GM19023 (cell line): ENCODE measurements at regions not wholly inside any gene's neighbourhood (a gene's known extent, or its start where the extent isn't known, plus 50 kb on each side); places are given as distances from the start of the nearest gene placed in this dataset.
A peak's percentile ranks its signal among the peaks of the same experiment; 100 is the strongest.

Source experiments
- ATAC-seq: cut with Tn5 transposase; IDR thresholded peaks from one replicate; pipeline ENCODE4 v1.9.1; 2021; ENCODE audit warnings: mild to moderate bottlenecking, moderate library complexity; ENCODE audit not compliant: unreplicated experiment

DNA sequence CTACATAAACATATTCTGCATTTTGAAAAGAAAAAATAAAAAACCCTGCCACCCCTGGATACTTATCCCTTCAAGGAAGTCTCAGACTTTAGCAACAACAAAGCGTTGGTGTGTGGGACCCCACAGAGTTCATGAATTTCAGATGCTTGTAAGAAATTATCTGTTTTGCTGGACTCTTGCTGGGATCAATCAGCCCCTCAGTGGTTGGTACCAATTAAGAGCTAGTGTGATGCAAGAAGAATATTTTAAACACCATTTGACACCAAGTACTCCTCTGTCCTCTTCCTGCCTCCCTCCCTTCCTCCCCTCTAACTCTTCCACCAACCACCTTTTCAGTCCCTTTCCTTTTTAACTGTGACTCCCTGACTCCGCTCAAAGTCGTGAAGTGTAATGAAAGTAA is 51.5 kb downstream of the SST start:
- ATAC-seq, result no peak

DNA sequence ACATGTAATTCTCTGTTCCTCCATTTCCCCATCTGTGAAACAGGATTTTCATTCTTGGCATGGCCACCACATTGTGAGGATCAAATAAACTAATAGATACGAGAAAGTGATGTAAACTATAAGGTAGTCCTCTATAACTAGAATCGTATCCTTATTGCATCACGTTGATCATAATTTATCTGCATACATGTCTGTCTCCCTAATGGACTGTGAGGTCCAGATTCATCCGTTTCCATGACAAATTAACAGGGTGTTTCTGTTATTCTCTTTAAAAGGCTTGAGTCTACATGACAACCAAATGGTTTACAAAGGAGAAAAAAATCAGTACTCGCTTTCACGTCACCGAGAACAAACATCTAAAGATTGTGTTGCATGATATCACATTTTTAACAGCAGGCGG is 53.0 kb downstream of the SST start:
- no peak for ATAC-seq

DNA sequence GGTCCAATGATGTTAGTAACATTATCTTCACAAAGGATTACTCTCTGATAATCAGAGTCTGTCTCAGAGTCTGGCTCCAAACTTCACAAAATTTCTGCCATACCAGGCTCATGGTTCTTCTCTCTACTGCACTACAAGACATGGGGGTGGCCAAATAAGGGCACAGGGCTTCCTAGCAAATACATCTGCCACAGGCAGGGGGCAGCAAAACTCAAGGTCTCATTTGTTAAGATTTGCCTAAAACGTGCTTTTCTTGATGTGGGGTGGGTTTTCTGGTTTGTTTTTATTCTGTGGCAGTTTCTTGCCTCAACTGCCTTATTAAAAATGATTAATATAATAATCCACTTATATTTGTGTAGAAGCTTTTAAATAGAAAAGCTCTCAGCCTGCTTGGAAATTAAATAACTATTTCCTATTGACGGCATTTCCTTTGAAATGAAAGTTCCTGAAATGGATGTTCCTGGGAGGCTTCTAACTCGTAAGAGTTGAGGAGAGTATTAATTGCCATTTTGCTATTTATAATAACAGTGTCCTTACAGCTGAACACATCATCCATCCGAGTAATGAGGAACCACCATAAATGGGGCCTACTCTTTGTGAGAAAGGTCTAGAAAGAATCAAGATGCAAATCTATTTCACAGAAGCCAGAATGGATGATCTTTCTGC is 53.8 kb downstream of the SST start:
- peak; percentile 58 for ATAC-seq

DNA sequence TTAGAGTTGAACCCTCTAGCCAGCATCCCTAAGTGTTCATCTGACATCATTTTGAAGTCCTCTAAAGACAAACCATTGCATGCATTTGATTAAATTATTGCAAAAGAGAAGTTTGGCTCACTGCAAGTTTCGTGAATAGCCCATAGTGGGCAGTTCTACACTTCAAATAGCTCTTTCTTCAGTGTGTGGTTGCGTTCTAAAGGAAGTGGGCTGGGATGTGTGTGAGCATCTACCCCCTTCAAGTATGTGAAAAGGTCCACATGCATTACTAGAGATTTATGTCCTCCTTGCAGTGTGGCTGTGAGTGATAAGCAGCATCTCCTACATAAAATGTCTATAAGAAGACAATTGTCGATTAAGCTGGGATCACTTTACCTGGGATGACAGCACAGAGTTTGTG is 54.6 kb downstream of the SST start:
- ATAC-seq, result no peak

DNA sequence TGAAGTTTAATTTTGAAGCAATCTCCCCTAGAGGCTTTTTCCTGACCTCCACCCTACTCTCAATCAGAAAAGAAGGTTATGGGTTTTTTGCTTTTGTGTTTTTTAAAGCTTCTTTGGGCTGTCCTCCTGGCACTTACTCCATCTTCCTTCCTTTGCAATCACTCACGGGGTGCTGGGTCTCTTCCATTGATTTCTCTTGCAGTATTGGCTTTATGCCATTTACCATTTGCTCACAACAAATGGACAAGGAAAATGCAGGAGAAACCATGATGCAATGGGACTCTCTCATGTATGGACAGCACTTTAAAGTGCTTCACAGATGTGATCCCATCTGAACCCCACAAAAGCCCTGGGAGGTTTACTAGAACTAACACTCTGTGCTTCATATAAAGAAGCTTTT is 57.5 kb downstream of the SST start:
- ATAC-seq, result no peak

DNA sequence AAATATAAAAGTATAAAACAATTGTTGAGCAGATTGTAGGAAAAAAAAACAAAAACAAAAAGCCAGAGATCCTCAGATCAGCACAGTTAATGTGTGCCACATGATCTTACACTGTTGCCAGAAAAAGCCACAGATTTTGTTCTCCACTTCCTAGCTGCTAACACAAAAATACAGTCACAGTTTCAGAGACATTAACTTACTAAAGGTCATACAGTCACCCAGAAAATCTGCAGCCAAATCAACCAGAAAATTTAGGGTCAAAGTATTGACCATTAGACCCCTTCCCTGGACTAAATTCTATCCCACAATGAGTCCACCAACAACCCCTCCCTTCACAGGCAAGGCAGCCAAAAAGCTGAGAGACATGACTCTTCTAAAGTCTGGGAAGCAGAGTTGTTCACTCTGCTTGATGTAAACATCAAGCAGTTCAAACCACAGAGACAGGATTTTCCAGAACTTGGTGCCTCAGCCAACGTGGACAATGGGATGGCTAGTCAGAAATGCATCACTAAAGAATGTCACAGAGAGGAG is 59.1 kb downstream of the SST start:
- ATAC-seq, result no peak

DNA sequence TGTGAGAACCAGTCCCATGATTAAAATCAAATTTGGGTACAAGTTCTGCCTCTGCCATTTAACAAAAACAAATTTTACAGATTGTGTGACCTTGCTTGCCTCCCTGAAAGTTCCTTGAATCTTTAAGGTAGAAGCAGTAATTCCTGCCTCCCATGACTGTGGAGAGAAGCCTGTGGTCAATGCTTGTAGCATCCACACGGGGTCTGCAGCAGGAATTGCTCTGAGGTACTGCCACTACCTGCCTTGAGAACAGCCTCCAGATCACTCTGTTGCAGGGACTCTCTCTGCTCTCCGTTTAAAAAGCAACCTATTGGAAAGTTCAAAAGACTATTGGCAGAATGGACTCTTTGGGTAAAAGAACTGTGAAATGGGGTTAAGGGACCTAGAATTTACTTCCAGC is 75.9 kb downstream of the SST start:
- ATAC-seq, result no peak

DNA sequence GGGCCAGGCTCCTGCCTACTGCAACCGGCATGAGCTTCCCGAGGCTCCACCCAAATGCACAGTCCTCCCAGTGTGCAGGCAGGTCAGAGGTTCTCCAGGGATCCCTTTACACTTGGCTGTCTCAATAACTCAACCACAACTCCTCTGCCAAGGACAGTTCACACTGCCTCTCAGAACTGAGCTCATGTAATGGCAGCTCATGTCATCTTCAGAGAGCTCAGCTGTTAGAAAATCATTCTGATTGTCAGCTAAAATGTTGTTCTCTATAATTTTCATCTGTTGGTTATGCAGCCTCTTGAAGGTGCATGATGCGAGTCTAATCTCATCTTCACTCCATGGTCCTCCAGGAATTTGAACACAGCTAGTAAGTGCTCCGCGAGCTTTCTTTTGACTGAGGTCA is 76.7 kb downstream of the SST start:
- no peak for ATAC-seq

DNA sequence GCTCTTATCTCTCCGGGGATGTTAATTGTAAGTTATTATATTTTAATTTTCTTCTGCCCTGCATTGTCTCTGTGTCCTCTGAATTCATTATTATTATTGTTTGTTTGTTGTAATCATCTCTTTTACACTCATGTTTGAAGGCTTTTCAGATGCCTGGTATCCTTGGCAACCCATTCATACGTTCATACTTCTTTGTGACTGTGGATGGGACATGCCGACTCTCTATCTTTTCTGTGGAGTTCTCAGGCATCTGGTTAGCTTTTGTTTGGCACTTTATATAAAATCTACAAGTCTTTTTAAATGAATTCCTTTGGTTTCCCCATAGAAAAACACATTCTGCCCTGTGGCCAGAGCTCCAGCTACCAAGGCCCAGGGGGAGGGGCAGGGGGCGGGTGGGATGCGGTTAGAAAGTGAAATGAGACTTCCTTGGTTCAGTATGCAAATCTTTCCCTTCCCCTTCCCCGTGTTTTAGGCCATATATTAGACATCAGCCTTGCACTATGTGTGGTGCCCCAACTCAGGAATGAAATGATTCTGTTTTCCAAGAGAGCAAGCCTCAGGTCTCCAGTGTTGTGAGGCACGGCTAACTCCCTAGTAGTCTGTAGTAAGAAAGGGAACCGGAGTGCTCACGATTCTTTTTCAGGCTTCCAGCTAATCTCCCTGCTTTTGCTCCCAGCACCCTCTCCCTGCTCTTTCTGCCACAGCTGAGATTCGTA is 79.2 kb downstream of the SST start:
- no peak for ATAC-seq

DNA sequence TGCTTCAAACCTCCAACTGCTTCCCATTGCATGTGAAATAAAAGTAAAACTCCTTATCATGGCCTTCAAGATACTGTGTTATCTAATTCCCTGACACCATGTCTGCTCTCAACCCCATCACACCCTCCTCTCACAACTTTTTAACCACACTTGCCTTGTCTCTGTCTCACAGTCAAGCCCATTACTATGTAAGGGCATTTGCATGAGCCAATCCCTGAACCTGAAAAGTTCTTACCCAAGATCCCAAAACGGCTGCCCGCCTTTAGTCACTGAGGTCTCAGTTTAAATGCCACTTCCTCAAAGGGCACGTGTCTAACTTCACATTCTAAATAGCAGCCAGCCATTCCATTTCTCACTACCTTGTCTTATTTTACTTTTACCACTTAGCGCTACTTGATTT is 83.1 kb downstream of the SST start:
- ATAC-seq, result no peak

DNA sequence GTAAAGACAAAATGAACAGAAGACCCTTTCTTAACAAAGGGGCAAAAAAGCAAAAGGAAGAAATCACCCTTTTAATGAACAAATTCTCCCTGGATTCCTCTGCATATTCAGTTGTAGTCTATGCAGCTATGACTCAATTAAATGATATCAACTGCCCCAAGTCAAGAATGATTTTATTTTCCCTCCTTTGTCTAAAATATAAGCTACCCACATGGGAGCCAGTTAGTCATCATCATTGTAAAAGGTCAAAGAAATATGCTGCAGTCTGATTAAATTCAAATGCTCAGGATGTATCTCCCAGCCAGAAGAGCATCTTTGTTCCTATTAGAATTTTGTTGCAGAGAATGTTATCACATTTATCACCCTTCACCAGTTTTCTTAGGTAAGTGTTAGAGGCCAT is 84.0 kb downstream of the SST start:
- ATAC-seq, result no peak

DNA sequence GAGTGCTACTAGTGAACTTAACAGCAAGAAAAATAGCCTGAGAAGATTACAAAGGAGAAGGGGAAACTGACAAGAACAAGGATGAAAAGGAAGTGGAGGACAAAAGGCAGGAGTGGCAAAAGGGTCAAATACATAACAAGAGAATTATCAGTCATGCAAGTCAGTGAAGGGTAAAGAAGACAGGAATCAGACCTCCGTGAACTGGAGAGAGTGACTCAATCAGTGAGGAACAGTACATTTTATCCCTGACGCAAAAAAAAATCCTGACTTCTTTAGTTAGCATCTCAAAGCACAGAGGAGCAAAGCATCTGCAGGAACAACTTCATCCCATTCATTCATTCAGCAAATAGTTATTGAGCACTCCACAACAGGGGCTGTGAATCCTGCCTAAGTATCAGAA is 97.8 kb downstream of the SST start:
- no peak for ATAC-seq

DNA sequence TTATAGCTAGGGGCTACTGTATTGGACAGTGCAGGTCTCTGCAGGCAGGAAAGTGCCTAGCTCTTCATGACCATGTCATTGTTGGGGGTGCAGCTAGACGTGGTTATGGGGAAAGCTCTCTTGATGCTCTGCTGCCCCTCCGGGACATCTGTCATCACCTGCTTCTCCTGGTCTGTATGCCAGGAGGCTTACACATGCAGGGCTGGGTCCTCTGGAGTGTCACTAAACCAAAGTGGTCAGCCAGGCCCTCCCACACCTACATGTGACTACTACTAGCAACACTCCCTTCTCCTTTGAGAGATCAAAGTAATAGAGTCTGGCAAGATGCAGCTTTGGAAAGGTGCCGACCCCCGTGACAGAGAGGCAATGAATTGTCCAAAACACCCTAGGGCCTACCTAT is 98.5 kb downstream of the SST start:
- ATAC-seq, result no peak

DNA sequence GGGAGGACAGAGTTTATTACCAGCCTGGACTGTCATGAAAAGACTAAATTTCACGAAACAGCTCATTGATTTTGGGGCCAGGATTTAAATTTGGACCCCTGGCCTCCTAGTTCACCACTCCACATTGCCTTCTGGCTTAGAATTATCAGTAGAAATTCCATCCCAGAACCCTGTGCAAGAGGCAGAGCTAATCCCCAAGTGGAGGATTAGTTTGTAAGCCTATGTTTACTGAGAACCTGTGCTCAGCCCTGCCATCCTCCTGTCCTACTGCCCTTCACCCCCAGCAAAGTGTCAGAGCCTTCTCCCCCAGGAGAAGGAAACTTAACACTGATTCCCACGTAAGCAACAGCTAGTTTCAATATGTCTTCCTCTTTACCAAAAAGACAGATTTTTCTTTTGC is 99.4 kb downstream of the SST start:
- ATAC-seq, result no peak

DNA sequence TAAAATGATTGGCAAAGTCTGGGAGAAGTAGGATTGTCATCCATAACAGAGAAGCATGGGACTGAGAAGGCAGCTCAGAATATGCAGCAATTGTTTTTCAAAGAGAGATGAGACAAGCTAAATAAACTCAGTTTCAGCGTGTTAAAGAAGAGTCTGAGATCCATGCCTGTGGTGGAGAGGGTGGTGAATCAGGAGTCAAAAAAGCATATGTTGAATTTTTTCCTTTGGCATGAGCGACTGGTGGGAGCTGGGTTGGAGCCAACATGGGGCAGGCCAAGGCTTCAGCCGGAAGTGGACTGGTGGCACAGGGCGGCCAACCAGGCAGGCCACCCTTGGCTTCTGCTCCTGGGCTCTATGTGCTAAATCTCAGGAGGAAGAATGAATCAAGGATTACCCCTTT is 102.0 kb downstream of the SST start:
- ATAC-seq, result no peak

DNA sequence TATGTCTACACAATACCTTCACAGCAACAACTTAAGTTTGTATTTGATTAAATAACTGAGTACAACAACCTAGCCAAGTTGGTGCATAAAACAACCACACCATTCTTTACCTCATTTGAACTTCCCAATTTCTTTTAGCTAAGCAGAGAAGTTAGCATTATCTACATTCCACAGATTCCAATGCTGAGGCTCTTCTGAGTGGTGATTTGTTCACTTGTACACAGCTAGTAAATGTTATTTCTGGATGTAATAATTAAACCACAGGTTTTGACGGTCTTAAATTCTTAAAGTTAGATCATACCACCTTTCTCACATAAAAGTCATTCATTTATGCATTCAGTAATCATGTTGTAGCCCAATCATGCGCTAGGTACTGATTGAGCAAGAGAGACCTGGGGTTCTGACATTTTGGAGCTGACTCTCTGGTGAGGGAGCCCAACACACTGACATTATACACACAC is 102.5 kb downstream of the SST start:
- ATAC-seq, result no peak

DNA sequence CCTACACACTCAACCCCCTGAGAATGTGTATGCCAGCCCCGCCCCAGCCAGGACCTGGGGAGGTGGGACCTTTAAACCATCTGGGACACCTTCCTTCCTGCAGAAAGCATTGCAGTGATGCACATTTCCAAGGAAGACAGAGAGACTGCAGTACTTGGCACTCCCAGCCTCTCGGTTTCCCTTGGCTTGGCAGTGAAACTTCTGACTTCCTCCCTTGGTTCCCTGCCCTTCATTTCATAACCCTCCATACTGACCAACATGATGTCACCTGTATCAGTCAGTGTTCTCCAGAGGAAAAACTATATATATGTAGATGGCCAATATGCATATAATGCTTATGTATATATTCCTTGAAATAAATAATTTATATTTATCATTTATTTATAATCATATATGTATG is 103.2 kb downstream of the SST start:
- ATAC-seq, result no peak

DNA sequence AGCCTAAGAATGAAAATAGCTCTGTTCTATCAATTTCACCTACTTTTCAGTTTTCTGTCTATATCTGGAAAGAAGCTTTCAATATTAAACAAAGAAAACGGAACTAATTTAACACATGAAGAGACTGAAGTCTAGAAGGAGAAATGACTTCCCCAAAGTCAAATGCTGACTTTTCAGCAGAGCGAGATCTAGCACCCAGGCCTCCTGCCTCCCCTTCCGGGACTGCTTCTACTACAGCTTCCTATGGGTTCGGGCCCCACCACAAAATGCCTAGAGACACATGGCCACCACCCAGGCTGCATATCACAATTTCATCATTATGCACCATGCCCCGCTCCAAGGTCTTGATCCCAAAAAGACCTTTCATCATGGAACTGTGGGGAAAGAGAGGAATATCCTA is 104.5 kb downstream of the SST start:
- no peak for ATAC-seq

DNA sequence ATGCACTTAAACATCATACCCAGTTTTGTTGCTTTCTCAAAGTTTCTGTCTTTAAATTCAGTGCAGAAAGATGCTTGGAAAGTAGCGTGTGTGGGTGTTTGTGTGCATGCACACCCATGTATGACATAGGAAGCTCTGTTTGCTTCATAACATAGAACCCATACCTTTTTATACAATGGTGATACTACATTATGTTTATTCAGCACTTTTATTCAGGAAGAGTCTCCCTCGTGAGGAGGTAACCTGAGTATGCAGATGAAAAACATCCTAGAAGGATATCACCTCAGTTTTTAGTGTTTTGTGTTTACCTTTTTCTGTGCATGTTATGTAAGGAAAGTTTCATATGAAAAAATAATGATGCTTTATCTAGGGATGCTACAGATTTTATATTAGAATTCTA is 111.2 kb downstream of the SST start:
- ATAC-seq, result no peak

DNA sequence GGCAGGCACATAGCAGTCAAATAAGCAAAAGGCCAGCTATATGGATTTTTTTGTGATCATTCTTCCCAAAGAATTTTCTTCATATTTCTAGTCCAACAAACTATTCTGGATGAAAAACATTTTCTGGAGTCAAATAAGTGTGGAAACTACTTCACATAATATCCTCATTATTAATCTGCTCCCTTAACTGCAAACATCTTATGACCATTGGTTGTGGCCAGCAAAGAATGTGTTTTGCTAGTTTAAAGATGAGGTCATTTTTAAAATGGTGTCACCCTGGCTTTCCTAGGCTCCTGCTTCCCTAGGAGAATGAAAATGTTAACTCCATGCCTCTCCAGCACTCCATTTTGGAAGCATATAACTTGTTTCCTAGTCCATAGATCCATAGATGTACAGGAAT is 118.8 kb downstream of the SST start:
- no peak for ATAC-seq

DNA sequence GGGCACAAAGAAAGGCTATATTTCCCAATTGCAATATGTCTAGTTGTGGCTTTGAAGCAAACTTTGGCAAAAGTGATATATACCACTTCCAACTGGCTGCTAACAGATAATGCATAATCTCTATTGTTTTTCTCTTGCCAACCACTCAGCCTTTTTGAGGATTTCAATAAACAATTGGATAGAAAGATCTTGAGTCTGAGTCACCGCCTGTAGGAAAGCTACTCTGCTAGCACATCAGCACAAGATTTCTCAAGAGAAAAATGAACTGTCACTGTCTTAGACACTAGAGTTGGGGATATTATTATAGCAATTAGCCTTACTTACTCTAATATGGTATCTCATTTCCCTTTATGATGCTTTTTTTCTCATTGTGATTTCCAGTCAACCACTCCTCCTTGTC is 119.7 kb downstream of the SST start:
- ATAC-seq, result no peak

DNA sequence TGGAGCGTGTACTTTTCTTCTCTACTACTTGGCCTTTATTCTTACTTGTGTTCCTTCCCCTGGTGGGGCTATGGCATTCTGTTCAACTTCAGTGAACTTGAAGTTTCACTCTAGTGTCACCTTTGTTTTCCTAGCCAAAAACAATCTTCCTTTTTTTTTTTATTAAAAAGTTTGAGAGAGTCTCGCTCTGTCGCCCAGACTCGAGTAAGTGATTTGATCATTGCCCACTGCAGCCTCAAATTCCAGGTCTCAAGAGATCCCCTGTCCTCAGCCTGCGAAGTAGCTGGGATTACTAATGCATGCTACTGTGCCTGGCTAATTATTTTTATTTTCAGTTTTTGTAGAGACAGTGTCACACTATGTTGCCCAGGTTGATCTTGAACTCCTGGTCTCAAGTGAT is 124.8 kb downstream of the SST start:
- no peak for ATAC-seq

DNA sequence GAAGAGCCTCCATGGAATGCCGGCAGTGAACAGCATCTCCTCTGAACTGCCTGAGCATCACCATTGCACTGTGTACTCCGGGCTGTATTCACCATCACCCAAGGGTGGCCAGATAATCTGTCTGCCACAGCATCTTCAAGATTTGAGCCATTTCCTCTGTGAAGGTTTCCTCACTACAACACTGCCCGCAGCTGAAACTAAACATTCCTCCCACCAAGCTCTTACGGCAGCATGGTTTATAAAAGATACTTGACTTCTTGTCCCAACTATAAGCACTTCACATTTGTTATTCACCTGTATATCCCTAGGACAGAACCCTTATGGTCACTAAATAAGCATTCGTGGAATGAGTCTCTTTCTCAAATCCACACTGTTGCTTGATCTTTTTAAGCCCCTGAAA is 125.9 kb downstream of the SST start:
- no peak for ATAC-seq
